ENCODE measurements at regions not wholly inside any gene's neighbourhood (a gene's known extent, or its start where the extent isn't known, plus 50 kb on each side); places are given as distances from the start of the nearest gene placed in this dataset.

DNA sequence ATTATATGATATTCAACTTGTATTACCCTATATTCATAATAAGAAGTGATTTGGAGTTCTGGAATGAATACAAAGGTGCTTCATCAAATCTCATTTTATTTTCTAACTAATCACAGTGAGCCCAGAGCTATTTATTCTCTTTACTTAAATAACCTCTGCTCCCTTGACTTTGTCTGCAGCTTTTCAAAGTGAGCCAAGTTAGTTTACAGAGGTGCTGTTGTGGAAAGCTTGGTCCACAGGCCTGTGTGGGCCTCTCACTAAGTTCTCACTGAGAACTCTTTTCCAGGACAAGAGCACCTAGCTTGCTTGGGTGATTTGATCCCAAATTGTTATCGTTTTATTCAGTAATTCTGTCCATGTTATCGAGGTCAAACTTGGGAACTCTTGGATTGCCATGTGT lies 319.3 kb downstream of the RFC3 start:
- H3K4me3 ChIP-seq (ENCODE audit: low read depth, low read length) = no peak overlapping the region
- H3K4me1 ChIP-seq (ENCODE audit: control insufficient read depth, insufficient read depth, low read length) = no peaks in the 10 kb centered on the region
- ChIA-PET CTCF (no interaction called here), POLR2A (no interaction called here)
- H3K27ac ChIP-seq (ENCODE audit: extremely low read depth, low read depth, low read length) = no peak overlapping the region
- no peaks in the 10 kb centered on the region for H3K9me3 ChIP-seq (ENCODE audit: control insufficient read depth, insufficient read depth, low read depth, low read length)
- H3K36me3 ChIP-seq (ENCODE audit: control insufficient read depth in 2 of 2, insufficient read depth in 1 of 2, low read length in 2 of 2) = no peaks in the 10 kb centered on the region
- TF ChIP-seq, protein P1, sequence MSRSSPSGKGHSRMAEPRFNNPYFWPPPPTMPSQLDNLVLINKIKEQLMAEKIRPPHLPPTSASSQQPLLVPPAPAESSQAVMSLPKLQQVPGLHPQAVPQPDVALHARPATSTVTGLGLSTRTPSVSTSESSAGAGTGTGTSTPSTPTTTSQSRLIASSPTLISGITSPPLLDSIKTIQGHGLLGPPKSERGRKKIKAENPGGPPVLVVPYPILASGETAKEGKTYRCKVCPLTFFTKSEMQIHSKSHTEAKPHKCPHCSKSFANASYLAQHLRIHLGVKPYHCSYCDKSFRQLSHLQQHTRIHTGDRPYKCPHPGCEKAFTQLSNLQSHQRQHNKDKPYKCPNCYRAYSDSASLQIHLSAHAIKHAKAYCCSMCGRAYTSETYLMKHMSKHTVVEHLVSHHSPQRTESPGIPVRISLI (tag by site-specific recombination; IDR thresholded peaks at IDR 0.05) = no peak
- TF ChIP-seq, protein P2, sequence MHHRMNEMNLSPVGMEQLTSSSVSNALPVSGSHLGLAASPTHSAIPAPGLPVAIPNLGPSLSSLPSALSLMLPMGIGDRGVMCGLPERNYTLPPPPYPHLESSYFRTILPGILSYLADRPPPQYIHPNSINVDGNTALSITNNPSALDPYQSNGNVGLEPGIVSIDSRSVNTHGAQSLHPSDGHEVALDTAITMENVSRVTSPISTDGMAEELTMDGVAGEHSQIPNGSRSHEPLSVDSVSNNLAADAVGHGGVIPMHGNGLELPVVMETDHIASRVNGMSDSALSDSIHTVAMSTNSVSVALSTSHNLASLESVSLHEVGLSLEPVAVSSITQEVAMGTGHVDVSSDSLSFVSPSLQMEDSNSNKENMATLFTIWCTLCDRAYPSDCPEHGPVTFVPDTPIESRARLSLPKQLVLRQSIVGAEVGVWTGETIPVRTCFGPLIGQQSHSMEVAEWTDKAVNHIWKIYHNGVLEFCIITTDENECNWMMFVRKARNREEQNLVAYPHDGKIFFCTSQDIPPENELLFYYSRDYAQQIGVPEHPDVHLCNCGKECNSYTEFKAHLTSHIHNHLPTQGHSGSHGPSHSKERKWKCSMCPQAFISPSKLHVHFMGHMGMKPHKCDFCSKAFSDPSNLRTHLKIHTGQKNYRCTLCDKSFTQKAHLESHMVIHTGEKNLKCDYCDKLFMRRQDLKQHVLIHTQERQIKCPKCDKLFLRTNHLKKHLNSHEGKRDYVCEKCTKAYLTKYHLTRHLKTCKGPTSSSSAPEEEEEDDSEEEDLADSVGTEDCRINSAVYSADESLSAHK (tag by site-specific recombination; IDR thresholded peaks at IDR 0.05) = no peak
- TF ChIP-seq, protein P3, sequence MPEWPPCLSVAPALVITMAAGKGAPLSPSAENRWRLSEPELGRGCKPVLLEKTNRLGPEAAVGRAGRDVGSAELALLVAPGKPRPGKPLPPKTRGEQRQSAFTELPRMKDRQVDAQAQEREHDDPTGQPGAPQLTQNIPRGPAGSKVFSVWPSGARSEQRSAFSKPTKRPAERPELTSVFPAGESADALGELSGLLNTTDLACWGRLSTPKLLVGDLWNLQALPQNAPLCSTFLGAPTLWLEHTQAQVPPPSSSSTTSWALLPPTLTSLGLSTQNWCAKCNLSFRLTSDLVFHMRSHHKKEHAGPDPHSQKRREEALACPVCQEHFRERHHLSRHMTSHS (tag by site-specific recombination; IDR thresholded peaks at IDR 0.05) = no peak
- no peak for TF ChIP-seq MEIS1 (CRISPR knock-in tag; IDR thresholded peaks at IDR 0.05; ENCODE audit: borderline replicate concordance)
- TF ChIP-seq ZNF548 (tag by site-specific recombination; IDR thresholded peaks at IDR 0.05) = no peak
- TF ChIP-seq ZNF610 (tag by site-specific recombination; IDR thresholded peaks at IDR 0.05; ENCODE audit: borderline replicate concordance) = no peak
- TF ChIP-seq ZNF214 (tag by site-specific recombination; IDR thresholded peaks at IDR 0.05; ENCODE audit: borderline replicate concordance) = no peak
- no peak for TF ChIP-seq KLF7 (tag by site-specific recombination; IDR thresholded peaks at IDR 0.05; ENCODE audit: borderline replicate concordance)
- TF ChIP-seq ZNF202 (tag by site-specific recombination; IDR thresholded peaks at IDR 0.05; ENCODE audit: borderline replicate concordance) = no peak
- TF ChIP-seq, protein P4, sequence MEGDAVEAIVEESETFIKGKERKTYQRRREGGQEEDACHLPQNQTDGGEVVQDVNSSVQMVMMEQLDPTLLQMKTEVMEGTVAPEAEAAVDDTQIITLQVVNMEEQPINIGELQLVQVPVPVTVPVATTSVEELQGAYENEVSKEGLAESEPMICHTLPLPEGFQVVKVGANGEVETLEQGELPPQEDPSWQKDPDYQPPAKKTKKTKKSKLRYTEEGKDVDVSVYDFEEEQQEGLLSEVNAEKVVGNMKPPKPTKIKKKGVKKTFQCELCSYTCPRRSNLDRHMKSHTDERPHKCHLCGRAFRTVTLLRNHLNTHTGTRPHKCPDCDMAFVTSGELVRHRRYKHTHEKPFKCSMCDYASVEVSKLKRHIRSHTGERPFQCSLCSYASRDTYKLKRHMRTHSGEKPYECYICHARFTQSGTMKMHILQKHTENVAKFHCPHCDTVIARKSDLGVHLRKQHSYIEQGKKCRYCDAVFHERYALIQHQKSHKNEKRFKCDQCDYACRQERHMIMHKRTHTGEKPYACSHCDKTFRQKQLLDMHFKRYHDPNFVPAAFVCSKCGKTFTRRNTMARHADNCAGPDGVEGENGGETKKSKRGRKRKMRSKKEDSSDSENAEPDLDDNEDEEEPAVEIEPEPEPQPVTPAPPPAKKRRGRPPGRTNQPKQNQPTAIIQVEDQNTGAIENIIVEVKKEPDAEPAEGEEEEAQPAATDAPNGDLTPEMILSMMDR (tag by site-specific recombination; IDR thresholded peaks at IDR 0.05) = no peak
- no peak for TF ChIP-seq MYNN (tag by site-specific recombination; IDR thresholded peaks at IDR 0.05; ENCODE audit: borderline replicate concordance)
- TF ChIP-seq ZBTB8A (tag by site-specific recombination; IDR thresholded peaks at IDR 0.05) = no peak

DNA sequence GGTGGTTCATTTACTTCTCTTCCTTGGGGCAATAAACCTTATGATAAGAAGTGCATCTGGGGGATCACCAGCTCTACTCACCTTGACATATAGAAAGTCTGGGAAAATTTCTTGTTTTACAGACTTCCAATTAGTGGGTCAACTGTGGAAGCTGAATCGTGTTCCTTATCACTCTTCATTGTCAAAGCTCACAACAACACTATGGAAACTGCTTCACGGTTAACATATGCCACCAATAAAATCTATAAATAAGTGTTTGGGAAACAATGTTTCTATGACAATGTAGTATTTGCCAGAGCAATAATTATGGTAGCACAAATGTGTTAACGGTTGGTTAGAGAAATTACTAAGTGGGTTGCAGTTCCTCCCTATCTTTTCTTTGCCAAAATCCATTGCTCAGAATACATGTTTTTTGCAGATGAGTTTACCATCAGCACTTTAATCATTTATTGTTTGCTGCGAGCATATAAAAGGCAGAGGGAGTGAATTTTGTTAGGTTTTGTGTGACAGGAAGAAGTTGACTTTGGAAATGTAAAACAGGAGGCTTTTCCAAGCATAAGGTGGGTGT lies 321.8 kb downstream of the RFC3 start:
- Histone ChIP-seq H3K4me3 (ENCODE audit: low read depth, low read length) (no peak overlapping the region), H3K9me3 (ENCODE audit: control insufficient read depth, insufficient read depth, low read depth, low read length) (no peaks in the 10 kb centered on the region), H3K4me1 (ENCODE audit: control insufficient read depth, insufficient read depth, low read length) (no peaks in the 10 kb centered on the region), H3K27ac (ENCODE audit: extremely low read depth, low read depth, low read length) (no peak overlapping the region), H3K36me3 (ENCODE audit: control insufficient read depth in 2 of 2, insufficient read depth in 1 of 2, low read length in 2 of 2) (no peaks in the 10 kb centered on the region)
- POLR2A ChIA-PET = no interaction called here
- TF ChIP-seq ZNF202 (tag by site-specific recombination; IDR thresholded peaks at IDR 0.05; ENCODE audit: borderline replicate concordance) = no peak
- TF ChIP-seq, protein P1 (tag by site-specific recombination; IDR thresholded peaks at IDR 0.05) = no peak
- no peak for TF ChIP-seq ZNF843 (tag by site-specific recombination; IDR thresholded peaks at IDR 0.05)
- CTCF ChIA-PET = no interaction called here

DNA sequence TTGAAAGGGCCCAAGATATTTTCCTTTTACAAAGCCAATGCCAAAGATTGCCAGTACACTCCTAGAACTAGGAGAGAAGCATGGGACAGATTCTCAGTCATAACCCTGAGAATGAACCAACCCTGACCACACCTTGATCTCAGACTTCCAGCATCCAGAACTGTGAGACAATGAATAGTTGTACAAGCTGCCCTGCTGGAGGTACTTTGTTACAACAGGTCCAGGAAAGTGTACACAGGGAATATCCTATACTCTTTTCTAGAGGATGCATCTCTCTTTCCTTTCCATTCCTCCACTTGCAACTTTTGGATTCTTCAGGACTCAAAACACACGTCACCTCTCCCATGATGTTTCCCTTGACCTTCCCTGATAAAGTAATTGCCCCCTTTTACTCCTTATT lies 325.7 kb downstream of the RFC3 start:
- H3K4me3 ChIP-seq (ENCODE audit: low read depth, low read length) = no peak overlapping the region
- CTCF ChIA-PET = no interaction called here
- no peak overlapping the region for H3K27ac ChIP-seq (ENCODE audit: extremely low read depth, low read depth, low read length)
- H3K9me3 ChIP-seq (ENCODE audit: control insufficient read depth, insufficient read depth, low read depth, low read length) = no peaks in the 10 kb centered on the region
- POLR2A ChIA-PET = no interaction called here
- H3K4me1 ChIP-seq (ENCODE audit: control insufficient read depth, insufficient read depth, low read length) = no peaks in the 10 kb centered on the region
- TF ChIP-seq ZSCAN23 (tag by site-specific recombination; IDR thresholded peaks at IDR 0.05) (no peak), ZNF530 (tag by site-specific recombination; IDR thresholded peaks at IDR 0.05; ENCODE audit: low read depth) (no peak)
- H3K36me3 ChIP-seq (ENCODE audit: control insufficient read depth in 2 of 2, insufficient read depth in 1 of 2, low read length in 2 of 2) = no peaks in the 10 kb centered on the region
